Common myeloid progenitor, CD34-positive (primary cell): ENCODE measurements at regions not wholly inside any gene's neighbourhood (a gene's known extent, or its start where the extent isn't known, plus 50 kb on each side); places are given as distances from the start of the nearest gene placed in this dataset.

Source experiments
- CTCF ChIA-PET: fragments of 350-600 bp; sonication (Branson Sonifier 250); formaldehyde crosslinking; loops from one replicate; lab custom pipeline; 2021; ENCODE audit warnings: antibody characterized with exemption; lab: Charles Lee
- POLR2A ChIA-PET: fragments of 350-600 bp; sonication (Branson Sonifier 250); formaldehyde crosslinking; loops from one replicate; lab custom pipeline; 2021; ENCODE audit warnings: antibody characterized with exemption; lab: Charles Lee
- DNase-seq, 3 donors: peaks; one replicate each; pipeline versions ENCODE4 v3.0.0 to v3.0.0-alpha.2; 2013
- H3K27ac ChIP-seq, 2 experiments: 1 replicate in 1 of 2; 2 replicates in 1 of 2; pipeline ENCODE4 v1.7.0; 2013; ENCODE audit warnings: inconsistent platforms in 2 of 2, low read length in 2 of 2, mild to moderate bottlenecking in 2 of 2, low read depth in 1 of 2, moderate library complexity in 1 of 2; ENCODE audit not compliant: severe bottlenecking in 2 of 2, insufficient read depth in 1 of 2, poor library complexity in 1 of 2
- H3K27me3 ChIP-seq, 5 experiments: replicated peaks in 2 of 5; 1 replicate in 3 of 5; 2 replicates in 2 of 5; pipeline versions ENCODE4 v1.6.1 to v1.7.0; 2013; ENCODE audit warnings: low read length in 4 of 5, mild to moderate bottlenecking in 2 of 5, moderate library complexity in 2 of 5, inconsistent platforms in 1 of 5; ENCODE audit not compliant: insufficient read depth in 5 of 5, control insufficient read depth in 4 of 5
- H3K36me3 ChIP-seq, 4 experiments: 1 replicate in 2 of 4; 2 replicates in 2 of 4; pipeline versions ENCODE4 v1.6.1 to v1.7.0; 2013; ENCODE audit warnings: low read length in 3 of 4, control low read depth in 1 of 4, mild to moderate bottlenecking in 1 of 4; ENCODE audit not compliant: control insufficient read depth in 4 of 4, insufficient read depth in 4 of 4
- H3K4me1 ChIP-seq, 4 experiments: 1 replicate in 3 of 4; 2 replicates in 1 of 4; pipeline versions ENCODE4 v1.6.1 to v1.7.1; 2013; ENCODE audit warnings: low read length in 3 of 4, mild to moderate bottlenecking in 3 of 4, control low read depth in 1 of 4, inconsistent platforms in 1 of 4, moderate library complexity in 1 of 4; ENCODE audit not compliant: control insufficient read depth in 4 of 4, insufficient read depth in 4 of 4; ENCODE audit errors: control extremely low read depth in 1 of 4
- H3K4me3 ChIP-seq, 7 experiments: 1 replicate in 4 of 7; 2 replicates in 3 of 7; pipeline versions ENCODE4 v1.5.1 to v1.7.0; 2013; ENCODE audit warnings: mild to moderate bottlenecking in 7 of 7, low read length in 6 of 7, moderate library complexity in 6 of 7, inconsistent platforms in 2 of 7, low read depth in 2 of 7, control low read depth in 1 of 7; ENCODE audit not compliant: insufficient read depth in 4 of 7, control insufficient read depth in 1 of 7; ENCODE audit errors: extremely low read depth in 1 of 7
- H3K9me3 ChIP-seq, 5 experiments: 1 replicate in 4 of 5; 2 replicates in 1 of 5; pipeline versions ENCODE4 v1.6.1 to v1.7.1; 2013; ENCODE audit warnings: low read length in 4 of 5, mild to moderate bottlenecking in 2 of 5, inconsistent platforms in 1 of 5, low read depth in 1 of 5, moderate library complexity in 1 of 5; ENCODE audit not compliant: control insufficient read depth in 4 of 5, insufficient read depth in 2 of 5; ENCODE audit errors: control extremely low read depth in 1 of 5
- WGBS: methylation state at CpG from one replicate; pipeline ENCODE4 v1.1.5; 2013; ENCODE audit not compliant: insufficient coverage; 5-methylcytosine and 5-hydroxymethylcytosine counted together

- ChIA-PET CTCF (no interaction called here), POLR2A (no interaction called here)
- WGBS: 0% methylated on average over 1 of the region's 4 CpGs
Observed at GRCh38 chr14:96978525-96979272, 181.5 kb downstream of the VRK1 start.

GRCh38 chr14:96979611-96980074 is 182.5 kb downstream of the VRK1 start:
- H3K27me3 ChIP-seq: peaks cover 2 to 57% (median 16%) of the 10 kb centered on the region in 5 experiments
- ChIA-PET POLR2A (no interaction called here), CTCF (no interaction called here)
- peaks cover 0 to 25% (median 5%) of the 10 kb centered on the region in 5 experiments for H3K9me3 ChIP-seq
- no peak overlapping the region for H3K4me3 ChIP-seq
- H3K4me1 ChIP-seq: no peaks in the 10 kb centered on the region
- no peaks in the 10 kb centered on the region for H3K36me3 ChIP-seq
- H3K27ac ChIP-seq: no peak overlapping the region
- WGBS: 53% methylated on average over 11 of the region's 12 CpGs
- DNase-seq: no peak

More at GRCh38 chr14:96978525-96979272, 181.5 kb downstream of the VRK1 start:
- Histone ChIP-seq H3K36me3 (no peaks in the 10 kb centered on the region), H3K27me3 (peaks cover 2 to 47% (median 13%) of the 10 kb centered on the region in 5 experiments), H3K27ac (no peak overlapping the region), H3K4me1 (no peaks in the 10 kb centered on the region), H3K9me3 (peaks cover 0 to 22% (median 9%) of the 10 kb centered on the region in 5 experiments), H3K4me3 (no peak overlapping the region)
- no peak for DNase-seq

- Histone ChIP-seq H3K36me3 (no peaks in the 10 kb centered on the region), H3K4me3 (no peak overlapping the region), H3K9me3 (peaks cover 0 to 16% (median 3%) of the 10 kb centered on the region in 5 experiments), H3K4me1 (no peaks in the 10 kb centered on the region), H3K27me3 (peaks cover 4 to 69% (median 22%) of the 10 kb centered on the region in 5 experiments), H3K27ac (no peak overlapping the region)
- ChIA-PET POLR2A (no interaction called here), CTCF (no interaction called here)
- no peak for DNase-seq
- 100% methylated on average over 3 of the region's 4 CpGs for WGBS
Observed at GRCh38 chr14:96980835-96981234, 183.7 kb downstream of the VRK1 start.

GRCh38 chr14:96986256-96987085 is 189.3 kb downstream of the VRK1 start:
- DNase-seq: no peak
- Histone ChIP-seq H3K36me3 (no peaks in the 10 kb centered on the region), H3K27me3 (peaks cover 2 to 91% (median 20%) of the 10 kb centered on the region in 5 experiments), H3K9me3 (peaks cover 0 to 17% (median 3%) of the 10 kb centered on the region in 5 experiments), H3K27ac (no peak overlapping the region), H3K4me1 (no peaks in the 10 kb centered on the region), H3K4me3 (no peak overlapping the region)
- POLR2A ChIA-PET: no interaction called here
- CTCF ChIA-PET: no interaction called here
- 82% methylated on average over 4 of the region's 6 CpGs for whole genome bisulfite sequencing

DNA sequence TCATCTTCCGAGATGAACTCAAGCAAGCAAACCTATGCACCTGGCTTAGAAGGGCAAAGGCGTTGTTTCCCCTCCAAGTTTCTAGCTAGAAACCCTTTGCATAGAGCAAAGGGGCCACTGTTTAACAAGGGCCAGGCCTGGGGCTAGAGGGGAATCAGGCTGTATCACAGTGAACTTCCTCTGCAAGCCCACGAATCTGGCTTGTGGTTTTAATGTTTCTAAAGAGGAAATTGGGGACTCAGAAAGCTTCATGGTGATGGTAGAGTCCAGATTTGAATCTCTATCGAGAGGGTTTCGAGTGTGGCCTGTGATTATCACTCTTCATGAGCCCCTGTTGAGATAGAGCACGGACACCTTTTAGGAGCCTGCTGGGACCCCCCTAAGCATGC is 189.9 kb downstream of the VRK1 start:
- DNase-seq: peak; percentile 14 to 63 (median 44)
- Histone ChIP-seq H3K4me1 (no peaks in the 10 kb centered on the region), H3K36me3 (no peaks in the 10 kb centered on the region), H3K4me3 (no peak overlapping the region), H3K27me3 (peaks cover 2 to 89% (median 20%) of the 10 kb centered on the region in 5 experiments), H3K27ac (no peak overlapping the region), H3K9me3 (peaks cover 0 to 17% (median 3%) of the 10 kb centered on the region in 5 experiments)
- POLR2A ChIA-PET: no interaction called here
- WGBS: 30% methylated on average over 6 of the region's 6 CpGs
- CTCF ChIA-PET: no interaction called here

- H3K36me3 ChIP-seq: no peaks in the 10 kb centered on the region
- peaks cover 2 to 87% (median 23%) of the 10 kb centered on the region in 5 experiments for H3K27me3 ChIP-seq
- WGBS: 87% methylated on average over 3 of the region's 3 CpGs
- POLR2A ChIA-PET: no interaction called here
- no peak for DNase-seq
- no peak overlapping the region for H3K27ac ChIP-seq
- no peaks in the 10 kb centered on the region for H3K4me1 ChIP-seq
- CTCF ChIA-PET: no interaction called here
- H3K9me3 ChIP-seq: peaks cover 0 to 21% (median 3%) of the 10 kb centered on the region in 5 experiments
- H3K4me3 ChIP-seq: no peak overlapping the region
Observed at GRCh38 chr14:96987771-96988170, 190.6 kb downstream of the VRK1 start.
